Suprapubic skin (tissue), 4 donors: ENCODE measurements at regions not wholly inside any gene's neighbourhood (a gene's known extent, or its start where the extent isn't known, plus 50 kb on each side); places are given as distances from the start of the nearest gene placed in this dataset.
"Not testable (repeated sequence)": the region's sequence is repeated elsewhere in the genome, so short reads cannot be mapped to it uniquely, and the experiment has no call there.

Experiments
- POLR2A ChIP-seq, 2 donors: fragments of 450-650 bp; IDR thresholded peaks; one replicate each; pipeline ENCODE4 v1.6.1; 2017; ENCODE audit warnings: antibody characterized with exemption in 2 of 2, mild to moderate bottlenecking in 2 of 2, moderate library complexity in 2 of 2
- POLR2AphosphoS5 ChIP-seq, 3 donors: sonication (generic); formaldehyde crosslinking; IDR thresholded peaks; one replicate each; pipeline ENCODE4 v1.6.1; 2017; ENCODE audit warnings: antibody characterized with exemption in 3 of 3

GRCh38 chr9:42340435-42340723 is 156.9 kb downstream of the SPATA31A6 start:
- TF ChIP-seq POLR2AphosphoS5, POLR2A (IDR thresholded peaks at IDR 0.05): not testable (repeated sequence)
